ENCODE measurements at regions not wholly inside any gene's neighbourhood (a gene's known extent, or its start where the extent isn't known, plus 50 kb on each side); places are given as distances from the start of the nearest gene placed in this dataset.

GRCh38 chrX:40468033-40468846 is 112.5 kb upstream of the ATP6AP2 start:
- DNase-seq (ENCODE audit: low read depth, low spot score), result peak; percentile 27

More at GRCh38 chrX:40468033-40468846, 112.5 kb upstream of the ATP6AP2 start:
- Histone ChIP-seq H3K4me3 (replicated peaks in 1 of 3; ENCODE audit: insufficient read depth in 1 of 3, low read depth in 1 of 3, low read length in 3 of 3) (no peak overlapping the region), H3K9me3 (replicated peaks; ENCODE audit: control insufficient read depth, insufficient read depth, low read length) (no peaks in the 10 kb centered on the region), H3K27ac (ENCODE audit: insufficient read depth, low read depth, low read length) (no peak overlapping the region), H4K20me1 (replicated peaks; ENCODE audit: control insufficient read depth, extremely low read depth, insufficient read depth, low read length) (no peaks in the 10 kb centered on the region), H3K4me2 (ENCODE audit: insufficient read depth, low read length) (no peak overlapping the region), H3K4me1 (ENCODE audit: control insufficient read depth, extremely low read depth, insufficient read depth, low read length) (peaks cover 2% of the 10 kb centered on the region), H2AFZ (ENCODE audit: low read depth, low read length) (peak overlapping the region; percentile 44), H3K79me2 (ENCODE audit: control insufficient read depth, insufficient read depth, low read length) (no peaks in the 10 kb centered on the region), H3K9ac (replicated peaks; ENCODE audit: extremely low read depth, insufficient read depth, low read length) (no peak overlapping the region), H3K27me3 (ENCODE audit: control insufficient read depth in 2 of 2, insufficient read depth in 2 of 2, low read length in 2 of 2) (peaks cover 0 to 3% of the 10 kb centered on the region in 2 experiments), H3K9me1 (replicated peaks; ENCODE audit: control insufficient read depth, extremely low read depth, insufficient read depth, low read length) (no peaks in the 10 kb centered on the region), H3K36me3 (ENCODE audit: control insufficient read depth in 2 of 2, extremely low read depth in 1 of 2, insufficient read depth in 2 of 2, low read length in 2 of 2) (no peaks in the 10 kb centered on the region)
- intact Hi-C loops (cut with micrococcal nuclease) (no loop called here), dilution Hi-C loops (cut with MboI; ENCODE audit: extremely low pct_ligation_motif_present, low sequenced_read_pairs) (no loop called here)
- ChIA-PET POLR2A (no interaction called here), CTCF (interaction anchor here (1.1 to 1.5 kb wide), 2 partner anchors 659 to 737 kb away, joined by 3 to 7 read pairs; no protein-coding TSS in a partner anchor)
- no peak for TF ChIP-seq GATA2 (IDR thresholded peaks at IDR 0.05; ENCODE audit: insufficient read depth, insufficient read length, low read depth, low read length)
- no peak for TF ChIP-seq MAX (IDR thresholded peaks at IDR 0.05; ENCODE audit: insufficient read depth, insufficient read length)
- peak in 1 of 2 donors; percentile 23 for TF ChIP-seq CTCF (IDR thresholded peaks at IDR 0.05; ENCODE audit: extremely low read depth in 1 of 2, insufficient read depth in 1 of 2, low read depth in 1 of 2, low read length in 2 of 2)
- no TSS peak for BruUV-seq (replicated peaks)
- peak; percentile 78 for FAIRE-seq

Measured in endothelial cell of umbilical vein (primary cell).